Liver (tissue), 8 donors: ENCODE measurements at regions not wholly inside any gene's neighbourhood (a gene's known extent, or its start where the extent isn't known, plus 50 kb on each side); places are given as distances from the start of the nearest gene placed in this dataset.

ENCODE experiments used
- DNase-seq: peaks from one replicate; pipeline ENCODE4 v3.0.0-alpha.2; 2017; ENCODE audit warnings: low spot score
- H3K27ac ChIP-seq, 2 donors: one replicate each; pipeline ENCODE4 v1.7.0; 2013; ENCODE audit warnings: inconsistent platforms in 2 of 2, low read length in 2 of 2, control low read depth in 1 of 2, low read depth in 1 of 2, mild to moderate bottlenecking in 1 of 2
- H3K27me3 ChIP-seq, 4 donors: one replicate each; pipeline versions ENCODE4 v1.6.1 to v1.7.0; 2013; ENCODE audit warnings: low read length in 3 of 4, inconsistent platforms in 1 of 4, mild to moderate bottlenecking in 1 of 4, moderate library complexity in 1 of 4; ENCODE audit not compliant: control insufficient read depth in 4 of 4, insufficient read depth in 4 of 4
- H3K36me3 ChIP-seq, 4 donors: one replicate each; pipeline versions ENCODE4 v1.6.1 to v1.7.0; 2013; ENCODE audit warnings: low read length in 3 of 4, mild to moderate bottlenecking in 3 of 4, low read depth in 1 of 4, moderate library complexity in 1 of 4; ENCODE audit not compliant: control insufficient read depth in 4 of 4, insufficient read depth in 3 of 4
- H3K4me1 ChIP-seq, 4 donors: one replicate each; pipeline versions ENCODE4 v1.6.1 to v1.7.0; 2013; ENCODE audit warnings: low read length in 3 of 4, mild to moderate bottlenecking in 3 of 4, moderate library complexity in 1 of 4; ENCODE audit not compliant: control insufficient read depth in 4 of 4, insufficient read depth in 4 of 4
- H3K4me3 ChIP-seq, 3 donors: one replicate each; pipeline versions ENCODE4 v1.6.1 to v1.7.0; 2013; ENCODE audit warnings: low read length in 3 of 3, control low read depth in 1 of 3, low read depth in 1 of 3, mild to moderate bottlenecking in 1 of 3
- H3K9ac ChIP-seq, 2 donors: one replicate each; pipeline ENCODE4 v1.7.0; 2013; ENCODE audit warnings: low read length in 2 of 2, mild to moderate bottlenecking in 2 of 2, moderate library complexity in 2 of 2, control low read depth in 1 of 2, low read depth in 1 of 2
- H3K9me3 ChIP-seq, 4 donors: one replicate each; pipeline versions ENCODE4 v1.6.1 to v1.7.0; 2013; ENCODE audit warnings: low read length in 3 of 4; ENCODE audit not compliant: control insufficient read depth in 4 of 4
- ATF3 ChIP-seq: IDR thresholded peaks from 2 replicates; pipeline ENCODE4 v1.6.1; 2016; ENCODE audit warnings: antibody characterized with exemption
- CTCF ChIP-seq: fragments of 150-350 bp; IDR thresholded peaks from 2 replicates; pipeline ENCODE4 v1.5.1; 2017; ENCODE audit warnings: improper control_type of control experiment, low read depth, low read length; ENCODE audit not compliant: missing input control
- EGR1 ChIP-seq, 2 donors: IDR thresholded peaks; 2 replicates each; pipeline ENCODE4 v1.6.1; 2016 to 2018; ENCODE audit warnings: antibody characterized with exemption in 2 of 2, low read depth in 2 of 2
- FOXA1 ChIP-seq: IDR thresholded peaks from 2 replicates; pipeline ENCODE4 v1.6.1; 2016; ENCODE audit warnings: antibody characterized with exemption
- FOXA2 ChIP-seq: IDR thresholded peaks from 2 replicates; pipeline ENCODE4 v1.6.1; 2016; ENCODE audit warnings: antibody characterized with exemption
- GABPA ChIP-seq, 2 donors: IDR thresholded peaks in 1 of 2; conservative IDR thresholded peaks in 1 of 2; 2 replicates each; pipeline ENCODE4 v1.6.1; 2016; ENCODE audit warnings: antibody characterized with exemption in 2 of 2, mild to moderate bottlenecking in 1 of 2, moderate library complexity in 1 of 2
- HNF4A ChIP-seq, 2 donors: conservative IDR thresholded peaks; 2 replicates each; pipeline ENCODE4 v1.6.1; 2016; ENCODE audit warnings: antibody characterized with exemption in 2 of 2, mild to moderate bottlenecking in 2 of 2
- HNF4G ChIP-seq: IDR thresholded peaks from 2 replicates; pipeline ENCODE4 v1.6.1; 2016; ENCODE audit warnings: antibody characterized with exemption
- MAX ChIP-seq: IDR thresholded peaks from 2 replicates; pipeline ENCODE4 v1.6.1; 2016; ENCODE audit warnings: antibody characterized with exemption
- NR2F2 ChIP-seq: IDR thresholded peaks from 2 replicates; pipeline ENCODE4 v1.6.1; 2016; ENCODE audit warnings: antibody characterized with exemption
- REST ChIP-seq: IDR thresholded peaks from 2 replicates; pipeline ENCODE4 v1.6.1; 2016; ENCODE audit warnings: antibody characterized with exemption, mild to moderate bottlenecking
- RXRA ChIP-seq, 2 donors: IDR thresholded peaks; 2 replicates each; pipeline ENCODE4 v1.6.1; 2017 to 2018; ENCODE audit warnings: antibody characterized with exemption in 2 of 2, mild to moderate bottlenecking in 1 of 2
- SP1 ChIP-seq: IDR thresholded peaks from 2 replicates; pipeline ENCODE4 v1.6.1; 2018; ENCODE audit warnings: antibody characterized with exemption, mild to moderate bottlenecking
- TAF1 ChIP-seq: conservative IDR thresholded peaks from 2 replicates; pipeline ENCODE4 v1.6.1; 2016; ENCODE audit warnings: antibody characterized with exemption, mild to moderate bottlenecking
- YY1 ChIP-seq: IDR thresholded peaks from 2 replicates; pipeline ENCODE4 v1.6.1; 2016; ENCODE audit warnings: antibody characterized with exemption, mild to moderate bottlenecking
- ZBTB33 ChIP-seq: IDR thresholded peaks from 2 replicates; pipeline ENCODE4 v1.6.1; 2016; ENCODE audit warnings: antibody characterized with exemption
- WGBS: extraction: QIAGEN DNeasy Blood & Tissue Kit; methylation state at CpG from one replicate; pipeline ENCODE4 v1.1.7; 2013; 5-methylcytosine and 5-hydroxymethylcytosine counted together
- donor health status: healthy.
- donor health status: healthy.
- donor health status: healthy.
- donor health status: healthy.
- donor health status: healthy.

GRCh38 chr5:142506046-142506445 is 179.8 kb downstream of the FGF1 start (continued):
- TF ChIP-seq ZBTB33: no peak
- TF ChIP-seq TAF1: no peak
- no peak for TF ChIP-seq MAX
- no peak for TF ChIP-seq HNF4A (conservative IDR thresholded peaks at IDR 0.05)
- no peak for TF ChIP-seq EGR1 (IDR thresholded peaks at IDR 0.05; ENCODE audit: low read depth in 2 of 2)
- no peak for TF ChIP-seq SP1

GRCh38 chr5:142501890-142502289 is 177.1 kb upstream of the SPRY4 start:
- Histone ChIP-seq H3K4me1 (peaks cover 0 to 28% (median 13%) of the 10 kb centered on the region in 4 donors), H3K4me3 (no peak overlapping the region), H3K9ac (no peak overlapping the region), H3K36me3 (no peaks in the 10 kb centered on the region), H3K27ac (no peak overlapping the region), H3K9me3 (no peaks in the 10 kb centered on the region), H3K27me3 (no peaks in the 10 kb centered on the region)
- TF ChIP-seq ATF3 (no peak), CTCF (no peak), NR2F2 (no peak), FOXA1 (no peak), FOXA2 (no peak), ZBTB33 (no peak), YY1 (no peak), HNF4G (no peak)
- DNase-seq: no peak
- 93% methylated on average over 3 of the region's 3 CpGs for WGBS

GRCh38 chr5:142500227-142500905 is 175.5 kb upstream of the SPRY4 start:
- WGBS: 80% methylated on average over 3 of the region's 3 CpGs
- Histone ChIP-seq H3K27ac (peak overlapping the region; percentile 83 to 88), H3K27me3 (no peaks in the 10 kb centered on the region), H3K9me3 (no peaks in the 10 kb centered on the region), H3K9ac (peak overlapping the region in 1 of 2 donors; percentile 39), H3K4me3 (no peak overlapping the region), H3K36me3 (no peaks in the 10 kb centered on the region), H3K4me1 (peaks cover 0 to 29% (median 13%) of the 10 kb centered on the region in 4 donors)
- no peak for DNase-seq
- no peak for TF ChIP-seq SP1
- no peak for TF ChIP-seq REST
- no peak for TF ChIP-seq RXRA (IDR thresholded peaks at IDR 0.05)
- no peak for TF ChIP-seq HNF4A (conservative IDR thresholded peaks at IDR 0.05)
- no peak for TF ChIP-seq FOXA2
- TF ChIP-seq TAF1: no peak
- no peak for TF ChIP-seq HNF4G
- no peak for TF ChIP-seq FOXA1
- no peak for TF ChIP-seq EGR1 (IDR thresholded peaks at IDR 0.05; ENCODE audit: low read depth in 2 of 2)
- TF ChIP-seq MAX: no peak
- TF ChIP-seq GABPA (IDR thresholded peaks at IDR 0.05 in 1 of 2, conservative IDR thresholded peaks at IDR 0.05 in 1 of 2): no peak
- no peak for TF ChIP-seq ZBTB33
